Gastrocnemius medialis (tissue), 4 donors: ENCODE measurements at regions not wholly inside any gene's neighbourhood (a gene's known extent, or its start where the extent isn't known, plus 50 kb on each side); places are given as distances from the start of the nearest gene placed in this dataset.

Experiments
- POLR2A ChIP-seq, 2 donors: fragments of 450-650 bp; IDR thresholded peaks; one replicate each; pipeline ENCODE4 v1.6.1; 2017; ENCODE audit warnings: antibody characterized with exemption in 2 of 2, mild to moderate bottlenecking in 2 of 2, moderate library complexity in 2 of 2
- TF ChIP-seq, protein P1 (sequence below), 5 experiments: fragments of 450-650 bp in 3 of 5; fragments of 200-600 bp in 2 of 5; sonication (generic) in 2 of 5; IDR thresholded peaks in 4 of 5; conservative IDR thresholded peaks in 1 of 5; 1 replicate in 4 of 5; 2 replicates in 1 of 5; pipeline ENCODE4 v1.5.1; 2016 to 2019; ENCODE audit warnings: antibody characterized with exemption in 5 of 5, mild to moderate bottlenecking in 3 of 5, moderate library complexity in 3 of 5

DNA sequence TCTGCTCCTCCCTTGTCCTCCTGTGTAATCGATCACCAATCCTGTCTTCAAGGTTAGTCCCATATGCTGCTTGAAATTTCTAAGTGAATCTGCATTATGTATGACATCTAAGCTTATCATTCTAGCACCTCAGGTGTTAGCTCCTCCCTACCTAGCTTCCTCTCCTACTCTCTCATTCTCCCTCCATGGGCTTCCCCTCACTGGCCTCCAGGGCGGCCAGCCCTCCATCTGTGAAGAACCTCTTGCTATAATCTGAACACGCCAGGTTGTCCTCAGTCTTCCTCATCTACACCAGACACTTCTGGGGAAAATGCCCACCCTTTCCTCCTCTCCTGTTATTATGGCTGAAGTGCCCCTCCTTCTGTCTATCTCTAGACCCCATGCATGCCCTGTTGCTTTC is 599.3 kb upstream of the KLF4 start:
- no peak for TF ChIP-seq POLR2A (IDR thresholded peaks at IDR 0.05)
- TF ChIP-seq, protein P1, sequence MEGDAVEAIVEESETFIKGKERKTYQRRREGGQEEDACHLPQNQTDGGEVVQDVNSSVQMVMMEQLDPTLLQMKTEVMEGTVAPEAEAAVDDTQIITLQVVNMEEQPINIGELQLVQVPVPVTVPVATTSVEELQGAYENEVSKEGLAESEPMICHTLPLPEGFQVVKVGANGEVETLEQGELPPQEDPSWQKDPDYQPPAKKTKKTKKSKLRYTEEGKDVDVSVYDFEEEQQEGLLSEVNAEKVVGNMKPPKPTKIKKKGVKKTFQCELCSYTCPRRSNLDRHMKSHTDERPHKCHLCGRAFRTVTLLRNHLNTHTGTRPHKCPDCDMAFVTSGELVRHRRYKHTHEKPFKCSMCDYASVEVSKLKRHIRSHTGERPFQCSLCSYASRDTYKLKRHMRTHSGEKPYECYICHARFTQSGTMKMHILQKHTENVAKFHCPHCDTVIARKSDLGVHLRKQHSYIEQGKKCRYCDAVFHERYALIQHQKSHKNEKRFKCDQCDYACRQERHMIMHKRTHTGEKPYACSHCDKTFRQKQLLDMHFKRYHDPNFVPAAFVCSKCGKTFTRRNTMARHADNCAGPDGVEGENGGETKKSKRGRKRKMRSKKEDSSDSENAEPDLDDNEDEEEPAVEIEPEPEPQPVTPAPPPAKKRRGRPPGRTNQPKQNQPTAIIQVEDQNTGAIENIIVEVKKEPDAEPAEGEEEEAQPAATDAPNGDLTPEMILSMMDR (IDR thresholded peaks at IDR 0.05 in 4 of 5, conservative IDR thresholded peaks at IDR 0.05 in 1 of 5), result no peak
